ENCODE measurements at regions not wholly inside any gene's neighbourhood (a gene's known extent, or its start where the extent isn't known, plus 50 kb on each side); places are given as distances from the start of the nearest gene placed in this dataset.

- TF ChIP-seq, protein P1, sequence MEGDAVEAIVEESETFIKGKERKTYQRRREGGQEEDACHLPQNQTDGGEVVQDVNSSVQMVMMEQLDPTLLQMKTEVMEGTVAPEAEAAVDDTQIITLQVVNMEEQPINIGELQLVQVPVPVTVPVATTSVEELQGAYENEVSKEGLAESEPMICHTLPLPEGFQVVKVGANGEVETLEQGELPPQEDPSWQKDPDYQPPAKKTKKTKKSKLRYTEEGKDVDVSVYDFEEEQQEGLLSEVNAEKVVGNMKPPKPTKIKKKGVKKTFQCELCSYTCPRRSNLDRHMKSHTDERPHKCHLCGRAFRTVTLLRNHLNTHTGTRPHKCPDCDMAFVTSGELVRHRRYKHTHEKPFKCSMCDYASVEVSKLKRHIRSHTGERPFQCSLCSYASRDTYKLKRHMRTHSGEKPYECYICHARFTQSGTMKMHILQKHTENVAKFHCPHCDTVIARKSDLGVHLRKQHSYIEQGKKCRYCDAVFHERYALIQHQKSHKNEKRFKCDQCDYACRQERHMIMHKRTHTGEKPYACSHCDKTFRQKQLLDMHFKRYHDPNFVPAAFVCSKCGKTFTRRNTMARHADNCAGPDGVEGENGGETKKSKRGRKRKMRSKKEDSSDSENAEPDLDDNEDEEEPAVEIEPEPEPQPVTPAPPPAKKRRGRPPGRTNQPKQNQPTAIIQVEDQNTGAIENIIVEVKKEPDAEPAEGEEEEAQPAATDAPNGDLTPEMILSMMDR (IDR thresholded peaks at IDR 0.05): no peak
- TF ChIP-seq POLR2A (IDR thresholded peaks at IDR 0.05) (no peak), EP300 (IDR thresholded peaks at IDR 0.05) (no peak)
Observed at GRCh38 chr10:118820326-118821116, 65.8 kb upstream of the CACUL1 start.
